ENCODE measurements at regions not wholly inside any gene's neighbourhood (a gene's known extent, or its start where the extent isn't known, plus 50 kb on each side); places are given as distances from the start of the nearest gene placed in this dataset.

DNA sequence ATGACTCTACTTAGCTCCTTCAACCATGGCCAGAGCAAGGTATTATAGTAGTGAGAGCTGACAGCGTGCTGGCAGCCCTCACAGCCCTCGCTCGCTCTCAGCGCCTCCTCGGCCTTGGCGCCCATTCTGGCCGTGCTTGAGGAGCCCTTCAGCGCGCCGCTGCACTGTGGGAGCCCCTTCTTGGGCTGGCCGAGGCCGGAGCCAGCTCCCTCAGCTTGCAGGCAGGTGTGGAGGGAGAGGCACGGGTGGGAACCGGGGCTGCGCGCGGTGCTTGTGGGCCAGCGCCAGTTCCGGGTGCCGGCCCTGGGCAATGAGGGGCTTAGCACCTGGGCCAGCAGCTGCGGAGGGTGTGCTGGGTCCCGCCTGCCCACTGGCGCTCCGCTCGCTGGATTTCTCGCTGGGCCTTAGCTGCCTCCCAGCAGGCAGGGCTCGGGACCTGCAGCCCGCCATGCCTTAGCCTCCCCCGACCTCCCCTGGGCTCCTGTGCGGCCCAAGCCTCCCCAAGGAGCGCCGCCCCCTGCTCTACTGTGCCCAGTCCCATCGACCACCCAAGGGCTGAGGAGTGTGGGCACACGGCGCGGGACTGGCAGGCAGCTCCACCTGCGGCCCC, 63.1 kb downstream of the SPATA19 start:
- H2AFZ ChIP-seq (ENCODE audit: low read length), result no peak overlapping the region
- no peak overlapping the region for H3K4me2 ChIP-seq (ENCODE audit: low read length)
- no peaks in the 10 kb centered on the region for H3K36me3 ChIP-seq (ENCODE audit: insufficient read depth, low read length)
- no peak overlapping the region for H3K4me3 ChIP-seq (ENCODE audit: low read depth, low read length, poor library complexity, severe bottlenecking)
- H3F3A ChIP-seq (ENCODE audit: insufficient read depth, low read length), result no peaks in the 10 kb centered on the region
- H4K20me1 ChIP-seq (ENCODE audit: insufficient read depth, low read length), result no peaks in the 10 kb centered on the region
- no peak overlapping the region for H3K9ac ChIP-seq (ENCODE audit: low read length)
- no peak overlapping the region for H3K27ac ChIP-seq (ENCODE audit: low read depth, low read length, poor library complexity, severe bottlenecking)
- no peaks in the 10 kb centered on the region for H3K9me3 ChIP-seq (ENCODE audit: low read length)
- no peaks in the 10 kb centered on the region for H3K79me2 ChIP-seq (ENCODE audit: insufficient read depth, low read length)
- H3K27me3 ChIP-seq (ENCODE audit: insufficient read depth, low read length), result no peaks in the 10 kb centered on the region
- TF ChIP-seq CTCF (IDR thresholded peaks at IDR 0.05; ENCODE audit: low read length), result no peak
- TF ChIP-seq EZH2 (IDR thresholded peaks at IDR 0.05; ENCODE audit: borderline replicate concordance, low read length), result no peak
- no peaks in the 10 kb centered on the region for H3K9me2 ChIP-seq (ENCODE audit: low read depth, low read length)
- no peaks in the 10 kb centered on the region for H3K4me1 ChIP-seq (ENCODE audit: insufficient read depth, low read length, severe bottlenecking)

DNA sequence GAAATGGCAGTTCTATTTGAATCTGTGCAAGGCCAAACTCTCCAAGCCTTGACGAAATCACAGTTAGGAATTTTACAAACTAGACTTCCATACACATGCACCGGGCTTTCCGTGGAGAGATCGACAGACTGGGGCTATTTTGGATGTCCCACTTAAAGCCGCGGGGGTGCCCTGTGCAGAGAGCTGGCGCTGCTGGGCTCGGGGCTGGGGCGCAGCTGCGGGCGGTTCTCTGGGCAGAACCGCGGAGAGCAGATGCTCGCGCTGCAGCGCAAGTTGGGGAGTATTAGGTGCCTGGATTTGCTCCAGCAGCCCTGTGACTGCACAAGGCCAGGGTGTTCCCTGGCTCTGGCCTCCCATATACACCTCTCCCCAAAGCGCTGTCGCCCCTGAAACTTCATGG, 67.2 kb downstream of the SPATA19 start:
- no peaks in the 10 kb centered on the region for H3K9me3 ChIP-seq (ENCODE audit: low read length)
- no peaks in the 10 kb centered on the region for H3K27me3 ChIP-seq (ENCODE audit: insufficient read depth, low read length)
- H3K9me2 ChIP-seq (ENCODE audit: low read depth, low read length), result no peaks in the 10 kb centered on the region
- H3K4me3 ChIP-seq (ENCODE audit: low read depth, low read length, poor library complexity, severe bottlenecking), result no peak overlapping the region
- no peaks in the 10 kb centered on the region for H3K4me1 ChIP-seq (ENCODE audit: insufficient read depth, low read length, severe bottlenecking)
- no peak overlapping the region for H3K9ac ChIP-seq (ENCODE audit: low read length)
- no peak overlapping the region for H3K4me2 ChIP-seq (ENCODE audit: low read length)
- H3K79me2 ChIP-seq (ENCODE audit: insufficient read depth, low read length), result no peaks in the 10 kb centered on the region
- no peak overlapping the region for H3K27ac ChIP-seq (ENCODE audit: low read depth, low read length, poor library complexity, severe bottlenecking)
- no peak overlapping the region for H2AFZ ChIP-seq (ENCODE audit: low read length)
- no peaks in the 10 kb centered on the region for H3F3A ChIP-seq (ENCODE audit: insufficient read depth, low read length)
- no peak for TF ChIP-seq CTCF (IDR thresholded peaks at IDR 0.05; ENCODE audit: low read length)
- no peaks in the 10 kb centered on the region for H3K36me3 ChIP-seq (ENCODE audit: insufficient read depth, low read length)
- H4K20me1 ChIP-seq (ENCODE audit: insufficient read depth, low read length), result no peaks in the 10 kb centered on the region

DNA sequence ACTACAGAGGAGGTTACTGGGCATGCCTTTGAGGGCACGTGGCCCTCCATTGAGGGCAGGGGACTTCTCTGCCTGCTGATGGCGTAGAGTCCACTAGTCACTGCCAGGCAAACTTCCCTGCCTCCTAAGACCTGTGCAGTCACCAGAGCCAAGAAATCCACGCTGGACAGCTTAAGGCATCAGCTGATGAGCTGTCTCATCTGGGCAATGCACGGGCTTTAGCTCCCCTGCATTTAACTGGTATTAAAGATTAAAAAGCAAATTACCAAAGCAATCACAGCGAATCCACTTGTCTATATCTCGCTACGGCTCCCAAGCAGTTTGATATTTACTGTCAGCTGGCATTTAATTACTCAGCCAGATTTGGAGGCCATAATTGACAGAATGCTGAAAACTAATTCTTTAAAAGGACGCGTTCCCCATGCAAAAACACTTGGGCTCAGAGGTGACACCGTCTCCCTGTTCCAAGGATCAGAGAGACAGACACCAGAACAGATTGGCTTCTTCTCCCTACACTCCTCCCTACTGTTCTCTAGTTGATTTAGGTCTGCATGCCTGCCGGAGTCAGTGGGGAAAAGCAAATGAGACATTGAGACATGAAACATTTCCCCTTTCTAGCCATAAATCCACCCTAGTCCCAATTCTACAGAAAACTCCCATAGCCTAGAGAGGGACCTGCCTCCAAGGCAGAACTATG, 68.5 kb downstream of the SPATA19 start:
- TF ChIP-seq CTCF (IDR thresholded peaks at IDR 0.05; ENCODE audit: low read length) (no peak), EZH2 (IDR thresholded peaks at IDR 0.05; ENCODE audit: borderline replicate concordance, low read length) (no peak)
- H2AFZ ChIP-seq (ENCODE audit: low read length), result no peak overlapping the region
- H3K9me3 ChIP-seq (ENCODE audit: low read length), result no peaks in the 10 kb centered on the region
- H3K4me1 ChIP-seq (ENCODE audit: insufficient read depth, low read length, severe bottlenecking), result no peaks in the 10 kb centered on the region
- H3K9me2 ChIP-seq (ENCODE audit: low read depth, low read length), result no peaks in the 10 kb centered on the region
- no peaks in the 10 kb centered on the region for H3K36me3 ChIP-seq (ENCODE audit: insufficient read depth, low read length)
- H3F3A ChIP-seq (ENCODE audit: insufficient read depth, low read length), result no peaks in the 10 kb centered on the region
- no peaks in the 10 kb centered on the region for H4K20me1 ChIP-seq (ENCODE audit: insufficient read depth, low read length)
- no peak overlapping the region for H3K4me2 ChIP-seq (ENCODE audit: low read length)
- no peak overlapping the region for H3K27ac ChIP-seq (ENCODE audit: low read depth, low read length, poor library complexity, severe bottlenecking)
- H3K27me3 ChIP-seq (ENCODE audit: insufficient read depth, low read length), result no peaks in the 10 kb centered on the region
- H3K79me2 ChIP-seq (ENCODE audit: insufficient read depth, low read length), result no peaks in the 10 kb centered on the region
- no peak overlapping the region for H3K9ac ChIP-seq (ENCODE audit: low read length)
- H3K4me3 ChIP-seq (ENCODE audit: low read depth, low read length, poor library complexity, severe bottlenecking), result no peak overlapping the region
